Activated gamma-delta T cell (primary cell): ENCODE measurements at regions not wholly inside any gene's neighbourhood (a gene's known extent, or its start where the extent isn't known, plus 50 kb on each side); places are given as distances from the start of the nearest gene placed in this dataset.
"Not testable (repeated sequence)": the region's sequence is repeated elsewhere in the genome, so short reads cannot be mapped to it uniquely, and the experiment has no call there.

Experiments used
- DNase-seq: peaks from one replicate; lab custom pipeline; 2025; lab: John Stamatoyannopoulos, UW

GRCh38 chr2:161063157-161063945, 96.9 kb upstream of the TANK start:
- DNase-seq = no peak

- DNase-seq = no peak
Measured at GRCh38 chr2:161063946-161064306, 96.3 kb upstream of the TANK start.

- DNase-seq = no peak
Measured at GRCh38 chr2:161067846-161068350, 92.3 kb upstream of the TANK start.

DNA sequence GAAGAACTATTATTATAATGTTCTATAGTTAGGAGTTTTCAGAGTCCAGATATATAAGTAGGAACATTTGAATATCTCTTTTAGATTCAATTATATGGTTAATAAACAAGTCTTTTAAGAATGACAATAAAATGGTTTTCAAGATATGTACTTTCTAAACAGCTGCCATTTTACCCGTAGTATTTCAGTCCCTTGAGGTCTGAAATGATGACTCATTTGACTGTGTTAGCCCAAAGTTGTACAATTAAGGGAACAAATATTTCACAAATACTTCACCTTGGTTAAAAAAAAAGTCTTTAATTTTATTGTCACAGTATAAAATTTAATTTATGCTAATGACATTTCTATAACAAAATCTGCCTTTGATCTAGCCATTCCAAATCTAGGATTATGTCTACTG, 91.6 kb upstream of the TANK start:
- DNase-seq = no peak

DNA sequence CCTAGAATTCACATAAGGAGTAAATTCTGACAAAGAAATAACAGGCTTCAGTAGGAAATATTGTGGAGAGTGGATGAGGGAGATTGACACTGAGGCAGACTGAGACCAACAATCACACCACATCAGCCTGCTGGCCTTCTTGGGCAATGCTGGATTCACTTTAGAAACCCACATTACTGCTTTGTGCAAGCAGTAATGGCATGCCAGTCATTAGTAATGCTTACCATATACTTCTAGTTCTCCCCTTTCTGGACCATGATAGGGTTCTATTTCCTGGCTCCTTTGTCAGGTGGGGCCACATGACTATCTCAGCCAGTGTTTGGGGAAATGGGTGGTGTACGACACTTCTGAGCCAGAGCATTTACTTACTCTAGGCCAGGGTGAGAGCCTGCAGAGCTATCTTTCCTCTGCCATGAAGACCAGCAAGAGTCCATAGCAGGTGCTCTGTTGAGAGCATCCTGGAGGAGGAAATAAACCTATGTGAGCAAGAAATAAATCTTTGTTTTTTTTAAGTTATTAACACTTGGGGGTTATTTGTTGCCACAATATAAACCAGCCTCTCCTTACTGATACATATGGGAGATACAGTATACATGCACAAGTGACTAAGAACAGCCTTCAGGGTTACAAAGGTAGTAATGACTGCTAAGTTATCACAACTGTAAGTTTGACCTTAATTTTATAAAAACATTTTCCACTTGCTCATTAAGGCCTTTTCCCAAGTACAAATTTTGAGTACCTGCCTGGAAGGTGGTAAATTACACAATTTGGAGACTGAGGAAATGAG, 89.3 kb upstream of the TANK start:
- no peak for DNase-seq

- not testable (repeated sequence) for DNase-seq
Measured at GRCh38 chr2:161072436-161072835, 87.8 kb upstream of the TANK start.

DNA sequence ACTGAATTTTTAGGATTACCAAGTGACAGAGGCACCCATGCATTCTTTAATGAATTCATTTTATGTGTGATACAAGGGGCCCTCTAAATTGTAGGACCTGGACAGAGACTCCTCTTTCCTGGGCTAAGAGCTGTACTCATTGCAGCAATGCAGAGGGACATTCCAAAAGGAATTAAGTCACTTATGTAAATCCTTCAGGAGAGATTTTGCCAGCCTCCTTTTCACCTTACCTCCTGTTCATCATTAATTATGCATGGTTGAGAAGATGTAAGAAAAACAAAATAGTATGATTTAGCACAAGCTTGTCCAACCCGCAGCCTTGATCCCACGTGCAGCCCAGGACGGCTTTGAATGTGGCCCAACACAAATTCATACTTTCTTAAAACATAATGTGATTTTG, 84.5 kb upstream of the TANK start:
- no peak for DNase-seq

DNA sequence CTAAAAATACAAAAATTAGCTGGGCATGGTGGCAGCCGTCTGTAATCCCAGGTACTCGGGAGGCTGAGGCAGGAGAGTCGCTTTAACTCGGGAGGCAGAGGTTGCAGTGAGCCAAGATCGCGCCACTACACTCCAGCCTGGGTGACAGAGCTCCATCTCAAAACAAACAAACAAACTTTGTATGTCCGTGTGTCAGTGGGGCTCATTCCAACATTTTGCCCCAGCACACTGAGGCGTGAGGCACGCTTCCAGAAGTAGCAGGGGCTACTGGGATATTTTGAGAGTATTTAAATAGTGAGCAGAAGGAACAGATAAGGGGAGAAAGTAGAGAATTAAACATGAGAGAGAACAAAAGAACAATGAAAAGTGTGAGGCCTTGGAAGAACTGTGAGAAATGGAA, 83.3 kb upstream of the TANK start:
- no peak for DNase-seq

DNA sequence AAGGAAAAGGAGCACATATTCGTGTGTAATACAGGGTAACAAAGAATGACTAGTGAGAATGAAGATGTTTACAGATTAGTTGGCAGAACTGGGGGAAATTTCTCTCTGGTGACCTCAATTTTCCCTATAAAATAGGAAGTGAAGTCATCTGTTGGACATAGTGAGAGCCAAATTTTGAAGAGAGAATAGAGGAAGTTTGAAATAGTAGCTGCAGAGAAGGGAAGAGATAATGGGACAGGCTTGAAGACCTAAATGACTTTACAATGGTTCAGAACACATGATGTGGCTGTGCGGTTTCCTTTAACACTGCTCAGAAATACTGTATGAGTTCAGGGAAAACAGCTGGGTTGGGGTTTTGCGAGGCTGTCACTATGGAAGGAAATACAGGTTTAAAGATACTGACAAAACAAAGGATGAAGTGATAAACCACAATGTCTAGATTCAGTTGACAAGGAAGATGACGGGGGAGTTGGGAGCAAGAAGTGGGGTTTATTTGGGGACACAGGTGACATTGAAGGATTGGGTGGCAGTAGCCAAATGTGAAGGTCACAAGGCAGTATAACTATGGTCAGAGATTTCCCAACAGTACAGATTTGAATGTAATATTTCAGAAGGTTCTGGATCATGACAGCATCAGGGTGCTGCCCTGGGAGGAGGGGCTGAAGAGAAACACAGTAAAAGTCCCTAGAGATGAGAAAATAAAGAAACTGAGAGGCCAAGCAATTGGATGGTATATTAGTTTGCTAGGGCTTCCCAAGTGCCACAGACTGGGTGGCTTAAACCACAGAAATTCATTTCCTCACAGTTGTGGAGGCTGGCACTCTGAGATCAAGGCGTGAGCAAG, 82.6 kb upstream of the TANK start:
- no peak for DNase-seq

DNA sequence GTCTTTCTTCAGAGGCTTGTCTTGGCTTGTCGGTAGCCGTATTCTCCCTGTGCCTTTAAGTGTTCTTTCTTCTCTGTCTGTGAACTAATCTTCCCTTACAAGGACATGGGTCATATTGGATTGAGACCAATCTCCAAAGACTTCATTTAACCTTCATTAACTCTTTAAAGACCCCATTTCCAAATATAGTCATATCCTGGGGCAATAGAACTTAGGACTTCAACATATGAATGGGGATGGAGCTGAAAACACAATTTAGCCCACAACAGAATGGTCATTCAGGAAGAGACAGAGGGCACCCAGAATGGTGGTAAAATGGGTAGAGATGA, 82.1 kb upstream of the TANK start:
- no peak for DNase-seq

GRCh38 chr2:161085149-161085548, 75.1 kb upstream of the TANK start:
- DNase-seq = no peak

DNA sequence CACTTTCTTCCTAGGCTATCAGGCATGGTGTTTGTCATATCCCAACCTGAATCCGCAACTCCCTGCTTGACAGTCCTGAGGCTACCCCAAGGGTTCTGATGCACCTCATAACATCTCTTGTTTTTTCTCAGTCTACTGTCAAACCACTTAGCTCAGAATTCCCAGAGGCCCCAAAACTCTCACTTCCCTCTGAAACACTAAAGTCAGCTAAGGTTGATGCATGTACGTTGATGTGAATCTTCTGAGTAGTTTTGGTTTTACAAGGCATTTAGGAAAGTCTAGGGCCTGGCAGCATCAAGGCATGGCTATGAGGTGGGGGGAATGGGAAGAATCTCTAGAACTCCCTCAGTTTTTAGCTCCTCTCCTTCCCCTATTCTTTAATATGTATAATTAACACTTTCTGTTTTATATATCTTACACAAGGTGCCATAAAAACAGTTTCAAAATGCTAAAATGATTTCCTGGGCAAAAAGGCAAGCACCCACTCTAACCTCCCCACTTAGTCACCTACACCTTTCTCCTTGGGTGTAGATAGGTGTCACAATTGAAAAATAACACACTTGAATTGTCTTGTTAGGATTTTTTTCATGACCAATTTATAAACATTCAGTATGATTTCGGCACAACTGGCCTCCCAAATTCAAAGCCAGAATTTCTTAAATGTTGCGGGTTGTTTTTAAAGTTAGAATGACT, 71.4 kb upstream of the TANK start:
- DNase-seq = no peak

- no peak for DNase-seq
Measured at GRCh38 chr2:161090411-161090810, 69.8 kb upstream of the TANK start.

DNA sequence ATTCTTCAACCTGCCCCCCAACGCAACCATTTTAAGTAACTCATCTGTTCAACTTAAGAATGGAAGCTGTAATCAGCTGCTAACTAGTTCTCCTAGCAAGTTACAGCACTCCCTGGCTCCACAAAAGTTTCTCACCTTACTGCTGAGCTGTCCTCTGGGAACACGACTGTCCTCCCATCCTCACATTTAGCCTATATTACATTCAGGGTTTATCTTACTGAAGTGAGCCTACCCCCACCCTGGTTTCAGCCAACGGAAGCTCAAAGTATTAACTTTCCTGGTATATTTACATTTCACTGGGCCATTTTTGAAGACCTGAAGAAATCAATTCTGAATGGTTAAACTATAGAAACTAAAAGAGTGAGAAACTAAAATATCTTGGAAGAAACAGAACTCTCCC, 64.9 kb upstream of the TANK start:
- no peak for DNase-seq

- DNase-seq = no peak
Measured at GRCh38 chr2:161096336-161096735, 63.9 kb upstream of the TANK start.

- DNase-seq = no peak
Measured at GRCh38 chr2:161097157-161097556, 63.1 kb upstream of the TANK start.

- no peak for DNase-seq
Measured at GRCh38 chr2:161100211-161100895, 59.9 kb upstream of the TANK start.

DNA sequence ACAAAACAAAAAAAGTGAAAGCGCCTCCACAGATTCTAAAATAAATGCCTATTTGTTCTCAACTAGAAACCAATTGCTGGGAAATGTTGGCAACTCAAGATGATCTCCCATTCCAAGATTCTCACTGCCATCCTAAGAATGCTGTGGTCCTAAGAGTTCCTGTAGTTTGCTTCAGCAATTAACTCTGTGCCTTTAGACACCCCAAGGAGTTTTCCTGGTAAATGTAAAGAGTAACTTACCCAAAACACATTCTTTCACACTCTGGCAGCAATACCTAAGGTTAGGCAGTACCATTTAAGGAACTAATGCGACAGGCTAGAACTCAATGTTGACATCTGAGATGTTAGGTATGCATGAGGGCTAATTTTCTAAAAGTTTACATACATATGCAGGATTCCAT, 58.8 kb upstream of the TANK start:
- DNase-seq = no peak

GRCh38 chr2:161102770-161103450, 57.3 kb upstream of the TANK start:
- DNase-seq = no peak

DNA sequence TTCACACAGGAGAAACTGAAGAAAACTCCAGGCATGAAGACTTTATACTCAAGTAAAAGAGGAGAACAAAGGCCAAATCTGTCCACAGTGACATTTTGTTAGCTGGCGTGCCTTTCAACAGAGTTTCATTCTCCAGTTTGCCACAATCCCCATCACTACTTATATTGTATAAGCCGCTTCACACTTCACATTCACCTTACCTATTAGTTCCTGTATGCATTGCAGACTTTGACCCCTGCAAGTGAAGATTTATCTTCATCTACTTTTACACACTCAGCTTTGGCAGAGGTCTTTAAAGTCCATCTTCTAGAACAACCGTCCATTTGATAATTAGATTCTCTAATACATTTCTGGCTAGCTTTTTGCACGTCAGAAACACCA, 56.8 kb upstream of the TANK start:
- DNase-seq = no peak

GRCh38 chr2:161104054-161104553, 56.1 kb upstream of the TANK start:
- no peak for DNase-seq
